Endodermal cell (in vitro differentiated cells): ENCODE measurements at regions not wholly inside any gene's neighbourhood (a gene's known extent, or its start where the extent isn't known, plus 50 kb on each side); places are given as distances from the start of the nearest gene placed in this dataset.

Experiments used
- DNase-seq: peaks from one replicate; pipeline ENCODE4 v3.0.0-alpha.2; 2017
- H3K27ac ChIP-seq: 2 replicates; pipeline ENCODE4 v1.5.1; 2013; ENCODE audit warnings: mild to moderate bottlenecking, low read depth, low read length, moderate library complexity
- H3K27me3 ChIP-seq: 2 replicates; pipeline ENCODE4 v1.6.1; 2013; ENCODE audit warnings: mild to moderate bottlenecking, low read length, moderate library complexity; ENCODE audit not compliant: insufficient read depth, control insufficient read depth, poor library complexity, severe bottlenecking
- H3K36me3 ChIP-seq: 2 replicates; pipeline ENCODE4 v1.7.0; 2013; ENCODE audit warnings: mild to moderate bottlenecking, low read length, moderate library complexity; ENCODE audit not compliant: control insufficient read depth, insufficient read depth
- H3K4me1 ChIP-seq: one replicate; pipeline ENCODE4 v1.7.0; 2013; ENCODE audit warnings: low read length; ENCODE audit not compliant: control insufficient read depth, insufficient read depth
- H3K4me3 ChIP-seq: 2 replicates; pipeline ENCODE4 v1.5.1; 2013; ENCODE audit warnings: mild to moderate bottlenecking, low read length, moderate library complexity
- H3K9ac ChIP-seq: 2 replicates; pipeline ENCODE4 v1.6.1; 2013; ENCODE audit warnings: mild to moderate bottlenecking, low read length, moderate library complexity; ENCODE audit not compliant: poor library complexity, severe bottlenecking; ENCODE audit errors: extremely low read depth
- H3K9me3 ChIP-seq: 2 replicates; pipeline ENCODE4 v1.6.1; 2013; ENCODE audit warnings: mild to moderate bottlenecking, low read length, moderate library complexity; ENCODE audit not compliant: control insufficient read depth
- H3K27ac Mint-ChIP-seq: 2 replicates; pipeline ENCODE4 v1.8.0; 2020; ENCODE audit warnings: mixed read lengths
- H3K27me3 Mint-ChIP-seq: 2 replicates; pipeline ENCODE4 v1.8.0; 2021; ENCODE audit warnings: mild to moderate bottlenecking, mixed read lengths; ENCODE audit not compliant: insufficient read depth
- H3K36me3 Mint-ChIP-seq: 2 replicates; pipeline ENCODE4 v1.8.0; 2020; ENCODE audit warnings: low read depth, mixed read lengths
- H3K4me1 Mint-ChIP-seq: 2 replicates; pipeline ENCODE4 v1.8.0; 2020; ENCODE audit warnings: mixed read lengths
- H3K4me3 Mint-ChIP-seq: 2 replicates; pipeline ENCODE4 v1.8.0; 2020; ENCODE audit warnings: mild to moderate bottlenecking, moderate library complexity, mixed read lengths
- H3K9me3 Mint-ChIP-seq: 2 replicates; pipeline ENCODE4 v1.8.0; 2020; ENCODE audit warnings: mild to moderate bottlenecking, mixed read lengths
- CTCF ChIP-seq: fragments of 200-600 bp; sonication (generic); conservative IDR thresholded peaks from 2 replicates; pipeline ENCODE4 v1.5.0; 2021; ENCODE audit warnings: antibody characterized with exemption, mild to moderate bottlenecking
- WGBS, 2 experiments: methylation state at CpG; one replicate each; pipeline versions ENCODE4 v1.1.5 to v1.1.7; 2013; ENCODE audit warnings: missing lambda C conversion rate in 2 of 2, mixed read lengths in 1 of 2; ENCODE audit not compliant: insufficient coverage in 1 of 2, insufficient read length in 1 of 2; 5-methylcytosine and 5-hydroxymethylcytosine counted together

GRCh38 chr2:5988120-5988519 lies 295.9 kb downstream of the SOX11 start:
- H3K9me3 ChIP-seq = no peaks in the 10 kb centered on the region
- Mint-ChIP-seq H3K4me3 (no peak overlapping the region), H3K9me3 (no peaks in the 10 kb centered on the region), H3K36me3 (no peaks in the 10 kb centered on the region), H3K4me1 (peaks cover 27% of the 10 kb centered on the region), H3K27ac (no peak overlapping the region), H3K27me3 (peaks cover 30% of the 10 kb centered on the region)
- DNase-seq = no peak
- no peak for TF ChIP-seq CTCF
- H3K4me3 ChIP-seq = no peak overlapping the region
- no peak overlapping the region for H3K27ac ChIP-seq
- peaks cover 14% of the 10 kb centered on the region for H3K27me3 ChIP-seq
- H3K4me1 ChIP-seq = no peaks in the 10 kb centered on the region
- no peaks in the 10 kb centered on the region for H3K36me3 ChIP-seq
- H3K9ac ChIP-seq = no peak overlapping the region
- 94 to 100% methylated on average over 1 to 3 of the region's 3 CpGs for whole genome bisulfite sequencing, 2 experiments

GRCh38 chr2:5990086-5990485 lies 297.9 kb downstream of the SOX11 start:
- Mint-ChIP-seq H3K27ac (no peak overlapping the region), H3K9me3 (no peaks in the 10 kb centered on the region), H3K27me3 (peaks cover 25% of the 10 kb centered on the region), H3K36me3 (no peaks in the 10 kb centered on the region), H3K4me3 (no peak overlapping the region), H3K4me1 (peaks cover 16% of the 10 kb centered on the region)
- peaks cover 8% of the 10 kb centered on the region for H3K27me3 ChIP-seq
- H3K9me3 ChIP-seq = no peaks in the 10 kb centered on the region
- WGBS, 2 experiments = 83 to 90% methylated on average over 4 to 5 of the region's 5 CpGs
- TF ChIP-seq CTCF = no peak
- no peak overlapping the region for H3K27ac ChIP-seq
- H3K4me3 ChIP-seq = no peak overlapping the region
- H3K36me3 ChIP-seq = no peaks in the 10 kb centered on the region
- no peaks in the 10 kb centered on the region for H3K4me1 ChIP-seq
- no peak overlapping the region for H3K9ac ChIP-seq
- no peak for DNase-seq

GRCh38 chr2:5991305-5991968 lies 299.3 kb downstream of the SOX11 start:
- Mint-ChIP-seq H3K36me3 (no peaks in the 10 kb centered on the region), H3K9me3 (no peaks in the 10 kb centered on the region), H3K4me3 (no peak overlapping the region), H3K27ac (no peak overlapping the region), H3K4me1 (peaks cover 12% of the 10 kb centered on the region), H3K27me3 (peaks cover 12% of the 10 kb centered on the region)
- Histone ChIP-seq H3K4me1 (no peaks in the 10 kb centered on the region), H3K4me3 (no peak overlapping the region), H3K9me3 (no peaks in the 10 kb centered on the region), H3K9ac (no peak overlapping the region), H3K36me3 (no peaks in the 10 kb centered on the region), H3K27ac (no peak overlapping the region), H3K27me3 (peaks cover under 1% of the 10 kb centered on the region)
- WGBS, 2 experiments = 54 to 76% methylated on average over 6 to 8 of the region's 8 CpGs
- peak; percentile 49 for DNase-seq
- no peak for TF ChIP-seq CTCF
